ENCODE measurements at regions not wholly inside any gene's neighbourhood (a gene's known extent, or its start where the extent isn't known, plus 50 kb on each side); places are given as distances from the start of the nearest gene placed in this dataset.

DNA sequence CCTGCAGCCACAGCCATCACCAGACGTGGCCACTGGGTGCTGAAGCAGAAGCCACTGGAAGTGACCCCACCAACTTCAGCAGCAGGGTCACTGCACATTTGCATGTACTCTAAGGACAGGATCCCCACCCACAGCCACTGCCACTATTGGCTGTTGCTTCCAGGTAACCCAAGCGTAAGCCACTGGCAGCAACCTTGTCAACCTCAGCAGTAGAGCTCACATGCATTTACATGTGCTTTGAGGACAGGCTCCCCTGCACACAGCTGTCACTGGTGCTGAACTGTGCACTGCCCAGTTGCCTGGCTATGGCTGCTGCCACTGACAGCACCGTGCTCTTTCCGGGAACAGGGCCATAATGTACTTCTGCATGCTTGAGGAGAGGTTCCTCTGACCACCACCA is 332.4 kb upstream of the DMD start:
- Histone ChIP-seq H3K18ac (ENCODE audit: low read depth, low read length) (no peak overlapping the region), H4K91ac (ENCODE audit: insufficient read depth, low read depth, low read length) (no peak overlapping the region), H4K20me1 (ENCODE audit: insufficient read depth, low read length) (no peaks in the 10 kb centered on the region), H3K36me3 (ENCODE audit: control insufficient read depth, insufficient read depth, low read length) (no peaks in the 10 kb centered on the region), H3K4ac (ENCODE audit: low read depth, low read length) (no peak overlapping the region), H2BK120ac (ENCODE audit: low read depth, low read length) (no peak overlapping the region), H3K9me3 (ENCODE audit: control insufficient read depth, insufficient read depth, low read length) (peaks cover 9% of the 10 kb centered on the region; the same call in 1 of the 2 replicates), H4K5ac (ENCODE audit: low read depth, low read length) (no peak overlapping the region), H2AK5ac (ENCODE audit: low read depth, low read length) (no peak overlapping the region), H2AFZ (replicated peaks; ENCODE audit: low read length, poor library complexity) (no peak overlapping the region), H2BK15ac (ENCODE audit: low read depth, low read length) (no peak overlapping the region), H2BK5ac (ENCODE audit: low read depth, low read length, poor library complexity, severe bottlenecking) (no peak overlapping the region), H3K4me2 (ENCODE audit: low read depth, low read length) (no peak overlapping the region), H4K8ac (ENCODE audit: low read depth in 2 of 2, low read length in 2 of 2) (no peak overlapping the region), H3K27ac (ENCODE audit: insufficient read depth, low read length) (no peak overlapping the region), H3K9me1 (ENCODE audit: insufficient read depth, low read length) (no peaks in the 10 kb centered on the region), H3K4me1 (ENCODE audit: control insufficient read depth, insufficient read depth, low read length) (no peaks in the 10 kb centered on the region), H3K56ac (ENCODE audit: extremely low read depth, insufficient read depth, low read length) (no peak overlapping the region), H2AK9ac (replicated peaks; ENCODE audit: low read depth, low read length, poor library complexity) (no peak overlapping the region), H3K14ac (replicated peaks; ENCODE audit: low read depth, low read length) (no peak overlapping the region), H3K4me3 (ENCODE audit: insufficient read depth, low read depth, low read length) (no peak overlapping the region), H3K9ac (ENCODE audit: low read depth, low read length) (no peak overlapping the region), H3K23ac (ENCODE audit: low read depth, low read length) (no peak overlapping the region), H3K27me3 (ENCODE audit: control insufficient read depth, insufficient read depth, low read length) (no peaks in the 10 kb centered on the region), H3K79me1 (ENCODE audit: low read depth in 1 of 2, low read length in 2 of 2) (no peaks in the 10 kb centered on the region), H2BK20ac (ENCODE audit: low read depth, low read length) (no peak overlapping the region)
- TF ChIP-seq RFX5 (IDR thresholded peaks at IDR 0.05; ENCODE audit: low read depth, low read length) (no peak), SMC3 (IDR thresholded peaks at IDR 0.05; ENCODE audit: low read depth, low read length) (no peak), MXI1 (IDR thresholded peaks at IDR 0.05; ENCODE audit: borderline replicate concordance, low read depth, low read length) (no peak), FOS (IDR thresholded peaks at IDR 0.05; ENCODE audit: low read depth, low read length) (no peak), MAFK (IDR thresholded peaks at IDR 0.05; ENCODE audit: low read depth, low read length) (no peak), MAZ (IDR thresholded peaks at IDR 0.05; ENCODE audit: borderline replicate concordance, low read depth, low read length) (no peak), RCOR1 (IDR thresholded peaks at IDR 0.05; ENCODE audit: insufficient replicate concordance, low read length) (no peak), CEBPB (IDR thresholded peaks at IDR 0.05; ENCODE audit: low read depth, low read length) (no peak), RAD21 (IDR thresholded peaks at IDR 0.05; ENCODE audit: low read length) (no peak)
- TF ChIP-seq, protein P1, sequence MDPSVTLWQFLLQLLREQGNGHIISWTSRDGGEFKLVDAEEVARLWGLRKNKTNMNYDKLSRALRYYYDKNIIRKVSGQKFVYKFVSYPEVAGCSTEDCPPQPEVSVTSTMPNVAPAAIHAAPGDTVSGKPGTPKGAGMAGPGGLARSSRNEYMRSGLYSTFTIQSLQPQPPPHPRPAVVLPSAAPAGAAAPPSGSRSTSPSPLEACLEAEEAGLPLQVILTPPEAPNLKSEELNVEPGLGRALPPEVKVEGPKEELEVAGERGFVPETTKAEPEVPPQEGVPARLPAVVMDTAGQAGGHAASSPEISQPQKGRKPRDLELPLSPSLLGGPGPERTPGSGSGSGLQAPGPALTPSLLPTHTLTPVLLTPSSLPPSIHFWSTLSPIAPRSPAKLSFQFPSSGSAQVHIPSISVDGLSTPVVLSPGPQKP (IDR thresholded peaks at IDR 0.05; ENCODE audit: borderline replicate concordance, low read depth, low read length) = no peak
- TF ChIP-seq, protein P2, sequence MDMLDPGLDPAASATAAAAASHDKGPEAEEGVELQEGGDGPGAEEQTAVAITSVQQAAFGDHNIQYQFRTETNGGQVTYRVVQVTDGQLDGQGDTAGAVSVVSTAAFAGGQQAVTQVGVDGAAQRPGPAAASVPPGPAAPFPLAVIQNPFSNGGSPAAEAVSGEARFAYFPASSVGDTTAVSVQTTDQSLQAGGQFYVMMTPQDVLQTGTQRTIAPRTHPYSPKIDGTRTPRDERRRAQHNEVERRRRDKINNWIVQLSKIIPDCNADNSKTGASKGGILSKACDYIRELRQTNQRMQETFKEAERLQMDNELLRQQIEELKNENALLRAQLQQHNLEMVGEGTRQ (IDR thresholded peaks at IDR 0.05; ENCODE audit: low read depth, low read length) = no peak
- no peak for ATAC-seq (ENCODE audit: low read depth)
- dilution Hi-C loops (cut with HindIII; ENCODE audit: low sequenced_read_pairs, unreplicated experiment) (no loop called here), in situ Hi-C loops (cut with MboI; ENCODE audit: low sequenced_read_pairs) (no loop called here), intact Hi-C loops (cut with micrococcal nuclease) (no loop called here)
- no peak for DNase-seq
- ChIA-PET CTCF (no interaction called here), POLR2A (ENCODE audit: unreplicated experiment) (no interaction called here)
- no TSS peak for BruUV-seq (replicated peaks)
- 76% methylated on average over 4 of the region's 4 CpGs; no CpG with 5 or more reads in 1 of the 2 experiments for WGBS, 2 experiments (ENCODE audit: extremely low coverage in 2 of 2, insufficient read length in 1 of 2)
